ENCODE measurements at regions not wholly inside any gene's neighbourhood (a gene's known extent, or its start where the extent isn't known, plus 50 kb on each side); places are given as distances from the start of the nearest gene placed in this dataset.

DNA sequence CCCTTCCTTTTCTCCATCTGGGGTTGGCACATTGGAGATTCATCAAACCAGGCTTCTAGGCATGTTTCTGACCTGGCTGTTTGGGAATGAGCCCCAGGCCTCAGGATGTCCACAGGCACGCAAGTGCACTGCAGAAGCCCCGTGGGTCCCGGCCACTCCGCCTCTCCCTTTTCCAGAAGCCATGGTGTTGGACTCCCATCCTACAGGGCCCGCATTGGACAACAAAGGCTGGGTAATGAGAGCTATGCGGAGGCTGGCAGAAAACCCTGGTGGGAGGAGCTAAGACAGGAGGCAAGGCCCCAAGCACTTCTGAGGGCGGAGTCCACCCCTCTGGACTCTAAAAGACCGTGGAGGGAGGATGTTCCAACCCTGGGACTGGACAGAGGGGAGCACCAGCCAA is 160.6 kb downstream of the OLFM1 start:
- no peak for TF ChIP-seq POLR2AphosphoS5 (IDR thresholded peaks at IDR 0.05; ENCODE audit: low read depth, low read length)
- TF ChIP-seq, protein P1, sequence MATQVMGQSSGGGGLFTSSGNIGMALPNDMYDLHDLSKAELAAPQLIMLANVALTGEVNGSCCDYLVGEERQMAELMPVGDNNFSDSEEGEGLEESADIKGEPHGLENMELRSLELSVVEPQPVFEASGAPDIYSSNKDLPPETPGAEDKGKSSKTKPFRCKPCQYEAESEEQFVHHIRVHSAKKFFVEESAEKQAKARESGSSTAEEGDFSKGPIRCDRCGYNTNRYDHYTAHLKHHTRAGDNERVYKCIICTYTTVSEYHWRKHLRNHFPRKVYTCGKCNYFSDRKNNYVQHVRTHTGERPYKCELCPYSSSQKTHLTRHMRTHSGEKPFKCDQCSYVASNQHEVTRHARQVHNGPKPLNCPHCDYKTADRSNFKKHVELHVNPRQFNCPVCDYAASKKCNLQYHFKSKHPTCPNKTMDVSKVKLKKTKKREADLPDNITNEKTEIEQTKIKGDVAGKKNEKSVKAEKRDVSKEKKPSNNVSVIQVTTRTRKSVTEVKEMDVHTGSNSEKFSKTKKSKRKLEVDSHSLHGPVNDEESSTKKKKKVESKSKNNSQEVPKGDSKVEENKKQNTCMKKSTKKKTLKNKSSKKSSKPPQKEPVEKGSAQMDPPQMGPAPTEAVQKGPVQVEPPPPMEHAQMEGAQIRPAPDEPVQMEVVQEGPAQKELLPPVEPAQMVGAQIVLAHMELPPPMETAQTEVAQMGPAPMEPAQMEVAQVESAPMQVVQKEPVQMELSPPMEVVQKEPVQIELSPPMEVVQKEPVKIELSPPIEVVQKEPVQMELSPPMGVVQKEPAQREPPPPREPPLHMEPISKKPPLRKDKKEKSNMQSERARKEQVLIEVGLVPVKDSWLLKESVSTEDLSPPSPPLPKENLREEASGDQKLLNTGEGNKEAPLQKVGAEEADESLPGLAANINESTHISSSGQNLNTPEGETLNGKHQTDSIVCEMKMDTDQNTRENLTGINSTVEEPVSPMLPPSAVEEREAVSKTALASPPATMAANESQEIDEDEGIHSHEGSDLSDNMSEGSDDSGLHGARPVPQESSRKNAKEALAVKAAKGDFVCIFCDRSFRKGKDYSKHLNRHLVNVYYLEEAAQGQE (IDR thresholded peaks at IDR 0.05; ENCODE audit: insufficient read depth in 1 of 2, low read depth in 2 of 2, low read length in 2 of 2), result no peak
- no peak for TF ChIP-seq TAF1 (IDR thresholded peaks at IDR 0.05; ENCODE audit: borderline replicate concordance, insufficient read depth, low read length)
- no peak for TF ChIP-seq FOXP2 (optimal IDR thresholded peaks at IDR 0.05; ENCODE audit: borderline replicate concordance, extremely low read depth, extremely low read length, insufficient read depth)
- TF ChIP-seq SIN3A (IDR thresholded peaks at IDR 0.05; ENCODE audit: borderline replicate concordance, insufficient read depth, low read length), result no peak

DNA sequence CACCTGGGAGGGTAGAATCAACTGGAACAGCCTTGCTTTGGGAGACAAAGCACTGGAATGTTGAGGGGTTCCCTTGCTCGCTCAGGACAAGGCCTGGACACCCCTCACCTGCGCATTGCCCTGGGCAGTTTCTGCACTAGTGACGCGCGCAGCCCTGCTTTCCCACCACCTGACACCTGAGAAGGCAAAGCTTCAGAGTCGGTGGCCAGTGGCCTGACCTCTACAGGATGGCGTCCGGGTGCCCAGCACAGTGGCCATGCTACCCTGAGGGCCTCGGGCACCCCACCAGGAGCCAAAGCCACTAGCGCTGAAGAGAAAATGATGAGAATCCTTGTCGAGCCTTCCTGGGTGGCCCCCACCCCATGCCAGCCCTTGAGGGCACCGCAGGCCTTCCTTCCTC is 161.3 kb downstream of the OLFM1 start:
- no peak for TF ChIP-seq TAF1 (IDR thresholded peaks at IDR 0.05; ENCODE audit: borderline replicate concordance, insufficient read depth, low read length)
- TF ChIP-seq, protein P1 (IDR thresholded peaks at IDR 0.05; ENCODE audit: insufficient read depth in 1 of 2, low read depth in 2 of 2, low read length in 2 of 2), result no peak
- no peak for TF ChIP-seq SIN3A (IDR thresholded peaks at IDR 0.05; ENCODE audit: borderline replicate concordance, insufficient read depth, low read length)
- TF ChIP-seq FOXP2 (optimal IDR thresholded peaks at IDR 0.05; ENCODE audit: borderline replicate concordance, extremely low read depth, extremely low read length, insufficient read depth), result no peak
- no peak for TF ChIP-seq POLR2AphosphoS5 (IDR thresholded peaks at IDR 0.05; ENCODE audit: low read depth, low read length)

DNA sequence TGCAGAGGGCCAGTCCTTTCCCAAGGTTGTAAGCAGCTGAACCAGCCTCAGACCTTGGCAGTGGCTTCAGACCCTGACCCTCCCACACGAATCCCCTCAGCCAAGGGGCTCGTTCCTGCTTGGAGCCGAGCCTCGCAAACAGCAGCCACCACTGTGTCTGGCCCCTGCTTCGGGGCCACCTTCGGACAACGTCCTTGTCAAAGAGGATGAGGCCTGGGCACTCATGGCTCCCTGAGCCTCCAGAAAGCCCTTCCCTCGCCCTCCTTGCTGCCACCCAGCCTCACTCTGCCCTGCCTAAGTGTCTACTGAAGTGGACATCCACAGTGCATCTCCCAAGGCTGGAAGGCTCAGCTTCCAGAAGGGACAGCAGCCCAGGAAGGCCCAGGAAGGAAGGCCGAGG is 161.7 kb downstream of the OLFM1 start:
- TF ChIP-seq TAF1 (IDR thresholded peaks at IDR 0.05; ENCODE audit: borderline replicate concordance, insufficient read depth, low read length), result no peak
- no peak for TF ChIP-seq SIN3A (IDR thresholded peaks at IDR 0.05; ENCODE audit: borderline replicate concordance, insufficient read depth, low read length)
- no peak for TF ChIP-seq POLR2AphosphoS5 (IDR thresholded peaks at IDR 0.05; ENCODE audit: low read depth, low read length)
- no peak for TF ChIP-seq FOXP2 (optimal IDR thresholded peaks at IDR 0.05; ENCODE audit: borderline replicate concordance, extremely low read depth, extremely low read length, insufficient read depth)
- TF ChIP-seq, protein P1 (IDR thresholded peaks at IDR 0.05; ENCODE audit: insufficient read depth in 1 of 2, low read depth in 2 of 2, low read length in 2 of 2), result no peak

DNA sequence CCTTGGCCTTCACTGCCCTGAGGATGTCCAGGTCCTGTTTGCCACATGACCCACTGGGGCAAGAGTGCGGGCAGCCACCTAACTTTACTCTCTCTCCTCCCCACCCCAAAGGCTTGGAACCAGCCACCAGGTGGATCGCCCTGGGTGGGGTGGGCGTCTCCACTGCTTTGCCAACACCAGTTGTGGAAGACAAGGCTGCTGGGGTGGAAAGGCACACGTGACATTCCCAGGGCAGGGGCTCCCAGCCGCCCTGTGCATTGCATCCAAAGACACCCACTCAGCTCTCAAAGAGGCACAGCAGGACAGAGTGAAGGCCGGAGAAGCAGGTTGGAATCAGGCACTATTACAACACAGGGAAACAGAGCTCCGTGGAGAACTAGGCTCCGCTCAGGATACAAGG is 162.2 kb downstream of the OLFM1 start:
- TF ChIP-seq FOXP2 (optimal IDR thresholded peaks at IDR 0.05; ENCODE audit: borderline replicate concordance, extremely low read depth, extremely low read length, insufficient read depth) (no peak), POLR2AphosphoS5 (IDR thresholded peaks at IDR 0.05; ENCODE audit: low read depth, low read length) (no peak), TAF1 (IDR thresholded peaks at IDR 0.05; ENCODE audit: borderline replicate concordance, insufficient read depth, low read length) (no peak), SIN3A (IDR thresholded peaks at IDR 0.05; ENCODE audit: borderline replicate concordance, insufficient read depth, low read length) (no peak)
- TF ChIP-seq, protein P1 (IDR thresholded peaks at IDR 0.05; ENCODE audit: insufficient read depth in 1 of 2, low read depth in 2 of 2, low read length in 2 of 2), result no peak

DNA sequence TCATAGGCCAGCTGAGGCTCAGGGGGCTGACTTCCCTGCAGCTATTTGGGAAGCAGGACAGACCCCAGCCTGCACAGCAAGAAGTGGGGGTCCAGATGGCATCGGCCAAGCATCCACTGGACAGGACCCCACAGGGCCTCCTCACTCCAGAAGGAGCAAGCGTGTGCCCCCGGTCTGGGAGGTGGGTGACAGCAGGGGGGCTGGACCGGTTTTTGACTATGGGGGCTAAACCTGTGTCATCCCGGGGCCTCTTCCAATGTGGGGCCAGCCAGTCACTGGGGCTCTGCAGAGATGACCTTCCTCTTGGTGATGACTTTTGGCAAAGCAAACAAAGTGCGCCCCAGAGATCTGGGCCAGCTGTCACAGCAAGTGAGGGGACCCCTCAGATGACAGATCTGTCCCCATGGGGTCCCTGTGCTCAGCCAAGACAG is 163.9 kb downstream of the OLFM1 start:
- TF ChIP-seq SIN3A (IDR thresholded peaks at IDR 0.05; ENCODE audit: borderline replicate concordance, insufficient read depth, low read length) (no peak), TAF1 (IDR thresholded peaks at IDR 0.05; ENCODE audit: borderline replicate concordance, insufficient read depth, low read length) (no peak), POLR2AphosphoS5 (IDR thresholded peaks at IDR 0.05; ENCODE audit: low read depth, low read length) (no peak), FOXP2 (optimal IDR thresholded peaks at IDR 0.05; ENCODE audit: borderline replicate concordance, extremely low read depth, extremely low read length, insufficient read depth) (no peak)
- TF ChIP-seq, protein P1 (IDR thresholded peaks at IDR 0.05; ENCODE audit: insufficient read depth in 1 of 2, low read depth in 2 of 2, low read length in 2 of 2), result no peak
